ENCODE measurements at regions not wholly inside any gene's neighbourhood (a gene's known extent, or its start where the extent isn't known, plus 50 kb on each side); places are given as distances from the start of the nearest gene placed in this dataset.
A peak's percentile ranks its signal among the peaks of the same experiment; 100 is the strongest.
"Not testable (repeated sequence)": the region's sequence is repeated elsewhere in the genome, so short reads cannot be mapped to it uniquely, and the experiment has no call there.

DNA sequence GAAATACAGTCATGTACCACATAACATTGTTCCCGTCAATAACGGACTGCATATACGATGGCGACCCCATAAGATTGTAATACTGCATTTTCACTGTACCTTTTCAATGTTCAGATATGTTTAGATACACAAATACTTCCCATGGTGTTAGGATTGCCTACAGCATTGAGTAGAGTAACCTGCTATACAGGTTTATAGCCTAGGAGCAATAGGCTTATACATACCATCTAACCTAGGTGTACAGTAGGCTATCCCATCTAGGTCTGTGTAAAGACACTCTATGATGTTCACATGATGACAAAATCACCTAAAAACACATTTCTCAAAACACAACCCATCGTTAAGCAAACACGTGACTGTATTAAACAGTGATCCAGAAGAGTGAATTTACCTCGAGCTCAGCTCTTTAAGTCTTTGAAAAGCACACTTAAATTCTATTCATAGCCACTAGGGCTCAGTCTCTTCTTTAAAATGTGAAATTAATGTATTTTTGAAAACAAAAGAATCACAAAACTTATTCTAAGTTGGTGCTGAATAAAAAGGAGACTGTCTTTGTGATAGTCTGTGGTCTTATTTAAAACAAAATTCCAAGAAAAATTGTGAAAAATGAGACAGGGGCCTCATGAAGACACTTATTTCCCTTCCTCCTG is 239.1 kb upstream of the ARID2 start:
- no peak for ATAC-seq
- Mint-ChIP-seq H3K9me3 (ENCODE audit: low read depth) (no peaks in the 10 kb centered on the region), H3K27ac (no peak overlapping the region), H3K27me3 (no peaks in the 10 kb centered on the region), H3K36me3 (no peaks in the 10 kb centered on the region), H3K4me1 (no peaks in the 10 kb centered on the region), H3K4me3 (no peak overlapping the region)
- DNase-seq, result no peak
- CTCF ChIA-PET, result interaction anchor here (0.6 to 0.7 kb wide), 2 partner anchors 161 to 165 kb away, joined by 3 read pairs; no protein-coding TSS in a partner anchor

DNA sequence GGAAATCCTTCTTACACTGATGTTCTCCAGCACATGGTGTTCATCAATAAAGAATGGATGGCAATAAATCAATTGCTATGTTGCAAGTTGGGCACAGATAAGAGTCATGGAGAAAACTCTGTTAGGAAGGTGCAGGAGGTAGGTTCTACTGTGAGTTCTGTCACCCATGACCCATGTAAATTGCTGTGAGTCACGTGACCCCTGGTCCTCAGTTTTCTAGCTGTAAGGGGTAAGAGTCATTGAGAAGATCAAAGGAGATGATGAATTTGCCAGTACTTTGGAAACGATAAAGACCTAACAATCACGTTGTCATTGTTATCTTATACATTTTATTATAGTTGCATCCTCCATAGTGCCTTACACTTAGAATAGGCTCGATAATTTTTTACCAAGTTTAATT is 235.2 kb upstream of the ARID2 start:
- Mint-ChIP-seq H3K4me3 (no peak overlapping the region), H3K9me3 (ENCODE audit: low read depth) (no peaks in the 10 kb centered on the region), H3K27ac (no peak overlapping the region), H3K4me1 (no peaks in the 10 kb centered on the region), H3K27me3 (peaks cover 4% of the 10 kb centered on the region), H3K36me3 (no peaks in the 10 kb centered on the region)
- CTCF ChIA-PET, result no interaction called here
- no peak for DNase-seq
- no peak for ATAC-seq

DNA sequence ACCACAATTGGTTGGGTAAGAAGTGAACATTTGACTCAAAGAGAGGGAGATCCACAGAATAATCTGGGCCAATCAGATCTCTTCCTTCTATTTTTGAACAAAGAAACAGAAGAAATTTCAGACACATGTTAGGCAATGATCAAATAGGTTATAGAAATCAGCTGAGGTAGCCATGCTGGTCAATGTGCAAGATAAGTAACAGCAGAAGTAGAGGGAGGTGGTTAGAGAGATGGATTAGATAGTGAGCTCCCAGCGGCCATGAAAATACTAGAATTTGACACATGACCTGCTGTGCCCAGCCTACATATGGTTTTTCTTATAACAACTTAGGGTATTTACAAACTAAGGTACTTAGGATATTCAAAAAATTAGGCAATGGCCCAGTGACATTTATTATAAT is 230.9 kb upstream of the ARID2 start:
- H3K4me1 Mint-ChIP-seq, result no peaks in the 10 kb centered on the region
- no peaks in the 10 kb centered on the region for H3K36me3 Mint-ChIP-seq
- no peaks in the 10 kb centered on the region for H3K9me3 Mint-ChIP-seq (ENCODE audit: low read depth)
- DNase-seq, result no peak
- no peak overlapping the region for H3K27ac Mint-ChIP-seq
- no peak for ATAC-seq
- no peak overlapping the region for H3K4me3 Mint-ChIP-seq
- peaks cover 6% of the 10 kb centered on the region for H3K27me3 Mint-ChIP-seq
- CTCF ChIA-PET, result no interaction called here

DNA sequence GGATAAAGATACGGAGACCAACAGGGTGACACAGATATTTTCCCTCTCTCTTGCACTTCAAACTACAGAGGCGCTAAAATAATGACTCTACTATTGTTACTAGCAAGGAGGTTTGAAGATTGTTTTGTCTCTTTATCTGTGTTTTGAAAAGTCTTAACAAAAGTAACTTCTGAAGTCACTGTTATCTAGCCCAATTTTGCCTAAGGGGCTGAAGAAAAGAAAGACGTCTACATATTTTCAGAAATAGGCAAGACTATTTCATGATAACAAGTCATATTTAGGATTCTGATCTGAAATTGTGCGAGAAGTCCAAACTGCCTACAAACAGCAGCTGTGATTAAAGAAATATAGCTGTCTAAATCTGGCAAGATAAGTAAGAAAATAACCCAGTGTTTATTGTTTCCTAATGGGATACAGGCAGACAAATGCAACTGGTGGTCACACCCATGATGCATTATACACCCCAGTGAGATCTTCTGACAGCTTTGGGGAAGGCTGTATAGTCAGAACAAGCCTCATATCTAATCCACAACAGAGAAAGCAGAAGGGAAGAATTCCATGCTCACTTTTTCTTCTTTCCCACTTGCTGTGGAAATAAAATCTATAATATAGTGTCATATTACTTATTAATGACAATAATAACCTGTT is 226.9 kb upstream of the ARID2 start:
- no peak overlapping the region for H3K27ac Mint-ChIP-seq
- ATAC-seq (no peak), DNase-seq (no peak)
- CTCF ChIA-PET, result interaction anchor here (1.3 kb wide), 1 partner anchor 41 kb away, joined by 3 read pairs; no protein-coding TSS in a partner anchor
- no peaks in the 10 kb centered on the region for H3K36me3 Mint-ChIP-seq
- H3K27me3 Mint-ChIP-seq, result peaks cover 6% of the 10 kb centered on the region
- no peaks in the 10 kb centered on the region for H3K9me3 Mint-ChIP-seq (ENCODE audit: low read depth)
- H3K4me3 Mint-ChIP-seq, result no peak overlapping the region
- H3K4me1 Mint-ChIP-seq, result no peaks in the 10 kb centered on the region

DNA sequence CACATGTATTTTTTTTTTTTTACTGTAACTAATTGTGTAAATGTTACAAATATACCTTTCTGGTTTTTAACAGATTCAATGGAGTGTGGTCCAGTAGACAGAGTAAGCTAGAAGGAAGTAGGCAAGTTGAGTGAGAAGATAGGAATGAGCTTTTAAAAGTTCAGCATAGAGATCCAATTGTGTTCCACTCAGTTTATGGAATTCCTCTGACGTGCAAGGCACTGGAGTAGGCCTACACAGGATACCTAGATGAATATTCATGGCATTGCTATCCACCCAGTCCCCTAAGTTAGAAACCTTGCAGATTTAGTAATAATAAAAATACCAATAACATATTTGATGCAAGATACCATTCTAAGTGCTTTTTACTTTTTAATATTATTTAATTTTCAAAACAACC is 225.6 kb upstream of the ARID2 start:
- Mint-ChIP-seq H3K9me3 (ENCODE audit: low read depth) (no peaks in the 10 kb centered on the region), H3K4me1 (no peaks in the 10 kb centered on the region), H3K27me3 (peaks cover 3% of the 10 kb centered on the region), H3K36me3 (no peaks in the 10 kb centered on the region), H3K4me3 (no peak overlapping the region), H3K27ac (no peak overlapping the region)
- CTCF ChIA-PET, result no interaction called here
- DNase-seq (no peak), ATAC-seq (no peak)

DNA sequence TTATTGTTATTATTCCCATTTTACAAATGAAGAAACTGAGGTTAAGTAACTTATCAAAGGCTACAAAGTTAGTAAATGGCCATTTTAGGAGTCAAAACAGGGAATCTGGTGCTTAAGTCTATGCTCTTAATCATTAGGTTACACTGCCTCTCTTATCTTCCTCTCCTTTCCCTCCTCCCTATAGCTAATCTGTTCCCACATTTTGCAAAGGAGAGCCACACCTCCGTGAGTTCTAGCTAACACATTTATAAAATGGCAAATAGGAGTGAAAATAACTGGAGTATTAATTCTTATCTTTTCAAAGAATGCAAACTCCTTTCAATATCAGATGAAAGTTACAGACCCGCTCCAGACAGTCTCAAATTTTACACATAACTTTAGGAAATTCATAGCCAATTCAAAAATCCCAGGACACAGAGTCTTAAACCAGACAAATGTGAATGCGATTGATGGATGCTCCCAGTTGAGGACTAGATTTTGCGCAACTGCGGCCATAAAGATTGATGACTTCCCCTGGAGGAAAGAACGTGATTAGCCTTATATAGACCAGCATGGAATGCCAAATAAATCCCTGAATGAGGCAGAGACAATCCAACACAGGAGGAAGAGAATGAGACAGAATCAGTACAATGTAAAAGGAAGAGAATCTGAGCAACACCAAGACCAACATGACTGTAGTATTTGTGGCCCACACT is 225.0 kb upstream of the ARID2 start:
- ATAC-seq (no peak), DNase-seq (no peak)
- CTCF ChIA-PET, result no interaction called here
- no peaks in the 10 kb centered on the region for H3K4me1 Mint-ChIP-seq
- H3K27me3 Mint-ChIP-seq, result peaks cover 3% of the 10 kb centered on the region
- no peaks in the 10 kb centered on the region for H3K9me3 Mint-ChIP-seq (ENCODE audit: low read depth)
- no peaks in the 10 kb centered on the region for H3K36me3 Mint-ChIP-seq
- no peak overlapping the region for H3K27ac Mint-ChIP-seq
- H3K4me3 Mint-ChIP-seq, result no peak overlapping the region

DNA sequence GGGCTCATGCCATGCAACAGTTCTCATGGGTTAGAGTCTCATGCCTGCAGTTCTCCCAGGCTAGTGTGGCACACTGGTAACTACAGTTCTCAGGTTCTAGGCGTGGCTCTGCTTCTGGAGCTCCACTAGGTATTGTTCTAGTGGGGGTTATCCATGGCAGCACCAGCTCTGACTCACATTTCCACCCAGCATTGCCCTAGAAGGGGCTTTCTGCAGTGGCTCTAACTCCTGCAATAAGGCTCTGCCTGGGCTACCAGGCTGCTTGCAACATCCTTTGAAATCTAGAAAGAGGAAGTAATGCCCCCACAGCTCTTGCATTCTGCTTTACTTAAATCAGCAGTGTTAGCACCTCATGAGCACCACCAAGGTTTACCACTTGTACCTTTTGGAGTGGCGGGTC is 220.3 kb upstream of the ARID2 start:
- Mint-ChIP-seq H3K27me3 (no peaks in the 10 kb centered on the region), H3K9me3 (ENCODE audit: low read depth) (no peaks in the 10 kb centered on the region), H3K27ac (no peak overlapping the region), H3K4me3 (no peak overlapping the region), H3K4me1 (no peaks in the 10 kb centered on the region), H3K36me3 (no peaks in the 10 kb centered on the region)
- CTCF ChIA-PET, result no interaction called here
- DNase-seq (no peak), ATAC-seq (no peak)

DNA sequence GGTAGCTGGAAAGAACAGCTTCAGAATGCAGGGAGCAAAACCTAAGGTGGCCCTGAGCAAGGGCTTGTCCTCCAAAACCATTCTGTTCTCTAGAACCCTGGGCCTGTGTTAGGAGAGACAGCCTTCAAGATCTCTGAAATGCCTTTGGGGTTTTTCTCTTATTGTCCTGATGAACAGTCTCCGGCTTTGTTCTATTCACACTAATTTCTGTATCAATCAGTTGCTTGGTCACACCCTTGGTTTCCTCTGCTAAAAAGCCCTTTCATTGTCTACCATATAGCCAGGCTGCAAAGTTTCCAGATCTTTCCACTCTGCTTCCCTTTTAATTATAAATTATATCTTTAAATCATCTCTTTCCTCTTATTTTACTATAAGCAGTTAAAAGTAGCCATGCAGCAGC is 219.9 kb upstream of the ARID2 start:
- no peaks in the 10 kb centered on the region for H3K9me3 Mint-ChIP-seq (ENCODE audit: low read depth)
- H3K4me1 Mint-ChIP-seq, result no peaks in the 10 kb centered on the region
- H3K27ac Mint-ChIP-seq, result no peak overlapping the region
- CTCF ChIA-PET, result no interaction called here
- DNase-seq (no peak), ATAC-seq (no peak)
- no peak overlapping the region for H3K4me3 Mint-ChIP-seq
- no peaks in the 10 kb centered on the region for H3K27me3 Mint-ChIP-seq
- no peaks in the 10 kb centered on the region for H3K36me3 Mint-ChIP-seq

DNA sequence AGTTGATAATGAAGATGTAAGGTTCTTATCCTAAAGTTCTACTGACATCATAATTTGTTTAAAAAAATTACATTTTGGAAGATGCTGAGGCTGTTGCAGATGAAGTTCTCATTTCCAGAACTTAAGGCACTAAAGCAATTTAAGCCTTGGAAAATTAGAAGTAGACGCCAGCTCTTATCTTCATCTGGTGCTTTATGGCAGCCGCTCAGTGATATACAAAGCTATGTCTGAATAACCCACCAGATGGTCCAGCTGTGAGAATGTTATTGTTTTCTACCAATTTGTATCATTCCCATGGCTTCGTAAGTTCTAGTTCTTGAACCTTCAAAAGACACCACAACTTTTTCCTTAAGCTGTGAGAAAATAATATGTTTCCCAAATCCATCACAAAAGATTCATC is 212.1 kb upstream of the ARID2 start:
- H3K27ac Mint-ChIP-seq, result no peak overlapping the region
- H3K9me3 Mint-ChIP-seq (ENCODE audit: low read depth), result no peaks in the 10 kb centered on the region

DNA sequence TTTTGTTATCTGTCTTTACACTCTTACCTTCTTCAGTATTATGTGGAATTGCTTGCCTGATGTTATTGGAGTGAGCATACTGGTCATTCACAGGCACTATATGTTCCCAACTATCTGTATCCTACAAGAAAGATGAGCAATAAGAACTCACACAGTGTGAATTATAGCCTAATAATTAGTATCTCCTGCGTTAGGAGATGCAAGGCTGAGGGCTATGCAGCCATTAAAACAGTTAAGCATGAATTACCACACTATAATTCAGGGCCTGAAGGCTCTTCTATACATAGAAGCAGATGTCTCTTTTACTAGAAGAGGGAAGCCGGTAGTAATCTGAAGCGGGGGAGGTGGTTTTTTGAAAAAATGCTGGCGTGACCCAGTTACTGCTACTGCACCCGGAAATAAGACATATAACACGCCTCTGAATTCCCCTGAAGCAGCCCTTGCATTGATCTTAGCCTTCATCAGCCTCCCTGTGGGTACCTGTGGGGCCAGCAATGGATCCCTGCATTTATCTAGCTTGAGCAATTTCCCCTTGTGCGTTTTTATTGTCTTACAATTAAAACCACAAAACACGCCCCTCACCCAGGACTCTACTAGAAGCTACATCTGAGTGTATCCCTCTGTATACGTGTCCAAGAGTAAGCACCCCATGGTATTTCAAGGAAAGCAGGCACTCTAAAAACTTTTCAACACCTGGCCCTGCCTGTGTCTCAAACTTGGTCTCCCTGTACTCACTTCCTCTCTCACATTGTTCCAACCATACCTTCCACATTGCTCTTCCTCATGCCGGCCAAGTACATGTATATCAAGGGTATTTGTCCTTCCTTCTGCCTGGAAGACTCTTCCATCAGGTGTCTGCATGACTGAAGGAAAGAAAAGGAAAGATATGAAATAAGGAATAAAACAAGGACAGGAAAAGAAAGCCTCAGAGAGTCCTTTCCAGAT is 210.9 kb upstream of the ARID2 start:
- DNase-seq (peak; percentile 60), ATAC-seq (peak; percentile 89)
- no peak overlapping the region for H3K4me3 Mint-ChIP-seq
- H3K9me3 Mint-ChIP-seq (ENCODE audit: low read depth), result peaks cover 8% of the 10 kb centered on the region
- H3K27ac Mint-ChIP-seq, result peak overlapping the region; percentile 49
- no peaks in the 10 kb centered on the region for H3K27me3 Mint-ChIP-seq
- CTCF ChIA-PET, result interaction anchor here (1.1 kb wide), 1 partner anchor 22 kb away, joined by 3 read pairs; no protein-coding TSS in a partner anchor
- H3K4me1 Mint-ChIP-seq, result peaks cover 12% of the 10 kb centered on the region
- H3K36me3 Mint-ChIP-seq, result peaks cover 5% of the 10 kb centered on the region

More for the DNA sequence above, 212.1 kb upstream of the ARID2 start:
- DNase-seq (no peak), ATAC-seq (no peak)
- peaks cover 3% of the 10 kb centered on the region for H3K36me3 Mint-ChIP-seq
- CTCF ChIA-PET, result interaction anchor here (1.2 to 2.1 kb wide), 3 partner anchors 10 to 26 kb away, joined by 4 to 9 read pairs (median 4); no protein-coding TSS in a partner anchor
- H3K27me3 Mint-ChIP-seq, result no peaks in the 10 kb centered on the region
- no peak overlapping the region for H3K4me3 Mint-ChIP-seq
- H3K4me1 Mint-ChIP-seq, result peaks cover 12% of the 10 kb centered on the region

DNA sequence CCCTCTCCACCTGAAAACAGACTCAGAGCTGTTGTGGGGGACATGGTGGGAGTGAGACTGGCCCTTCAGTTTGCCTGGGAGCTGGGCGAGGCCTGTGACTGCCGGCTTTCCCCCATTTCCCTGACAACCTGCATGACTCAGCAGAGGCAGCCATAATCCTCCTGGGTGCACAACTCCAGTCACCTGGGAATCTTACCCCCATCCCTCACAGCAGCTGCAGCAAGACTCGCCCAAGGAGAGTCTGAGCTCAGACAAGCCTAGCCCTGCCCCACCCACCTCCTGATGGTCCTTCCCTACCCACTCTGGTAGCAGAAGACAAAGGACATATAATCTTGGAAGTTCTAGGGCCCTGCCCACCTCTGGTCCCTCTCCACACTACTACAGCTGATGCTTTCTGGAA is 207.3 kb upstream of the ARID2 start:
- CTCF ChIA-PET, result no interaction called here
- H3K27ac Mint-ChIP-seq, result no peak overlapping the region

DNA sequence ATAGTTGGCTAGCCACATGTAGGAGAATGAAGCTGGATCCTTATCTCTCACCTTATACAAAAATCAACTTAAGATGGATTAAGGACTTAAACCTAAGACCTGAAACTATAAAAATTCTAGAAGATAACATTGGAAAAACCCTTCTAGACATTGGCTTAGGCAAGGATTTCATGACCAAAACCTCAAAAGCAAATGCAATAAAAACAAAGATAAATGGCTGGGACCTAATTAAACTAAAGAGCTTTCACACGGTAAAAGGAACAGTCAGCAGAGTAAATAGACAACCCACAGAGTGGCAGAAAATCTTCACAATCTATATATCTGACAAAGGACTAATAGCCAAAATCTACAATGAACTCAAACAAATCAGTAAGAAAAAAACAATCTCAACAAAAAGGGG is 202.7 kb upstream of the ARID2 start:
- H3K27ac Mint-ChIP-seq, H3K36me3 Mint-ChIP-seq, H3K4me1 Mint-ChIP-seq, H3K4me3 Mint-ChIP-seq, H3K27me3 Mint-ChIP-seq, ATAC-seq, DNase-seq: not testable (repeated sequence)
- CTCF ChIA-PET, result interaction anchor here (1.8 kb wide), 1 partner anchor 17 kb away, joined by 4 read pairs; no protein-coding TSS in a partner anchor
- peaks cover 16% of the 10 kb centered on the region for H3K9me3 Mint-ChIP-seq (ENCODE audit: low read depth)

More for the DNA sequence above, 207.3 kb upstream of the ARID2 start:
- Mint-ChIP-seq H3K27me3 (no peaks in the 10 kb centered on the region), H3K36me3 (peaks cover 5% of the 10 kb centered on the region), H3K9me3 (ENCODE audit: low read depth) (peaks cover 13% of the 10 kb centered on the region), H3K4me1 (peaks cover 12% of the 10 kb centered on the region), H3K4me3 (no peak overlapping the region)
- ATAC-seq (no peak), DNase-seq (no peak)

DNA sequence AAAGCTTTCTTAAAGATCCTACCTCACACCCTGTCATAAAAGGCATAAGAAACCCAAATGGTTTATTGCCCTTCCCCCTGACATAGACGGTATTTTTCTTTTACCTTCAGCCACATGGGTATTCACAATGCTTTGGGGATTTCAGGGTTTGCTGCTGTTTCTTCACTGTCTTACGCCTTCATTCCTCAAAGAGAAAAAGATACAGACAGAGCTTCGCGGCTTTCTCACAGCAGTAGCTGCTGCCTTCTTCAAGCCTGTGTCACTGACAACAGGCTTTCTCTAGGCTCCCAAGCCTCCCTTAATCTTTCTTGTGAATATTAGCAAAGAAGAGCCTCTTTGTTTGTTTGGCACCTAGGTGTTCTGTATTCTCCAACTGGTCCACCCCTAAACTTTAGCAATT is 197.4 kb upstream of the ARID2 start:
- H3K27ac Mint-ChIP-seq, result no peak overlapping the region
- H3K4me3 Mint-ChIP-seq, result no peak overlapping the region
- DNase-seq, result no peak
- peaks cover 2% of the 10 kb centered on the region for H3K9me3 Mint-ChIP-seq (ENCODE audit: low read depth)
- H3K27me3 Mint-ChIP-seq, result peaks cover 18% of the 10 kb centered on the region
- ATAC-seq, result no peak
- no peaks in the 10 kb centered on the region for H3K4me1 Mint-ChIP-seq
- CTCF ChIA-PET, result interaction anchor here (2.0 kb wide), 1 partner anchor 12 kb away, joined by 11 read pairs; no protein-coding TSS in a partner anchor
- H3K36me3 Mint-ChIP-seq, result peaks cover 2% of the 10 kb centered on the region
